ENCODE measurements at regions not wholly inside any gene's neighbourhood (a gene's known extent, or its start where the extent isn't known, plus 50 kb on each side); places are given as distances from the start of the nearest gene placed in this dataset.

DNA sequence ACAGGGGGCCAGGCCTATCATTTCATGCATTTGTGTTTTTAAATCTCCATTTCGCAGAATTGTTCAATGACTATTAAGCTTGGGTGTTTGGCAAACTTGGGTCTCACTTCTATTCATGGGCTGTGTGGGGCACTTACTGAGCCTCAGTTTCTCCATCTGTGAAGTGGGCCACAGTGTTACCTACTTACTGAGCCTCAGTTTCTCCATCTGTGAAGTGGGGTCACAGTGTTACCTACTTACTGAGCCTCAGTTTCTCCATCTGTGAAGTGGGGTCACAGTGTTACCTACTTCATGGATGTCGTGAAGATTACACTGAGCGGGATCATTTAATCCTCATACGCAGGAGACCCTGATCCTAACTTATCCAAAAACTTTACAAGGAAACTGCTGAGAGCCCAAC, 115.1 kb upstream of the STX18 start:
- ChIA-PET CTCF (no interaction called here), RAD21 (ENCODE audit: low non-redundant PET in 1 of 2, low total read pairs in 2 of 2, uncharacterized antibody in 2 of 2, unreplicated experiment in 2 of 2) (no interaction called here), POLR2A (no interaction called here)
- peaks cover 44 to 49% of the 10 kb centered on the region in 2 experiments for H3K4me1 ChIP-seq (ENCODE audit: control insufficient read depth in 1 of 2, insufficient read depth in 2 of 2, low read length in 2 of 2)
- no peaks in the 10 kb centered on the region for H4K20me1 ChIP-seq (ENCODE audit: insufficient read depth)
- no peak overlapping the region for H3K27ac ChIP-seq (ENCODE audit: low read depth, low read length)
- peak overlapping the region; percentile 56; the same call in 1 of the 2 replicates for H3K4me2 ChIP-seq (ENCODE audit: low read length)
- H3K9me3 ChIP-seq (ENCODE audit: control insufficient read depth in 1 of 2, insufficient read depth in 1 of 2, low read depth in 1 of 2, low read length in 2 of 2): no peaks in the 10 kb centered on the region
- no peak overlapping the region for H2AFZ ChIP-seq (ENCODE audit: low read depth, low read length, poor library complexity, severe bottlenecking)
- H3K36me3 ChIP-seq (ENCODE audit: control insufficient read depth in 1 of 2, insufficient read depth in 2 of 2, low read length in 2 of 2): no peaks in the 10 kb centered on the region
- DNase-seq (ENCODE audit: low read depth, low spot score) (no peak), ATAC-seq (no peak)
- H3K9me2 ChIP-seq (ENCODE audit: insufficient read depth): no peaks in the 10 kb centered on the region
- intact Hi-C loops (cut with micrococcal nuclease): no loop called here
- TF ChIP-seq, protein P1, sequence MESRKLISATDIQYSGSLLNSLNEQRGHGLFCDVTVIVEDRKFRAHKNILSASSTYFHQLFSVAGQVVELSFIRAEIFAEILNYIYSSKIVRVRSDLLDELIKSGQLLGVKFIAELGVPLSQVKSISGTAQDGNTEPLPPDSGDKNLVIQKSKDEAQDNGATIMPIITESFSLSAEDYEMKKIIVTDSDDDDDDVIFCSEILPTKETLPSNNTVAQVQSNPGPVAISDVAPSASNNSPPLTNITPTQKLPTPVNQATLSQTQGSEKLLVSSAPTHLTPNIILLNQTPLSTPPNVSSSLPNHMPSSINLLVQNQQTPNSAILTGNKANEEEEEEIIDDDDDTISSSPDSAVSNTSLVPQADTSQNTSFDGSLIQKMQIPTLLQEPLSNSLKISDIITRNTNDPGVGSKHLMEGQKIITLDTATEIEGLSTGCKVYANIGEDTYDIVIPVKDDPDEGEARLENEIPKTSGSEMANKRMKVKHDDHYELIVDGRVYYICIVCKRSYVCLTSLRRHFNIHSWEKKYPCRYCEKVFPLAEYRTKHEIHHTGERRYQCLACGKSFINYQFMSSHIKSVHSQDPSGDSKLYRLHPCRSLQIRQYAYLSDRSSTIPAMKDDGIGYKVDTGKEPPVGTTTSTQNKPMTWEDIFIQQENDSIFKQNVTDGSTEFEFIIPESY (IDR thresholded peaks at IDR 0.05; ENCODE audit: extremely low read depth, insufficient replicate concordance, low read length): no peak
- TF ChIP-seq EZH2phosphoT487 (IDR thresholded peaks at IDR 0.05; ENCODE audit: borderline replicate concordance) (no peak), ELF1 (IDR thresholded peaks at IDR 0.05; ENCODE audit: borderline replicate concordance, low read depth) (no peak), YY1 (IDR thresholded peaks at IDR 0.05; ENCODE audit: extremely low read depth, insufficient replicate concordance, low read depth, low read length) (no peak), POLR2AphosphoS5 (IDR thresholded peaks at IDR 0.05; ENCODE audit: low read depth, low read length) (no peak), CEBPB (IDR thresholded peaks at IDR 0.05; ENCODE audit: low read depth) (no peak), ZNF274 (IDR thresholded peaks at IDR 0.05; ENCODE audit: low read depth, low read length) (no peak), FOSL1 (IDR thresholded peaks at IDR 0.05; ENCODE audit: low read depth) (no peak), EZH2 (IDR thresholded peaks at IDR 0.05) (no peak), JUND (IDR thresholded peaks at IDR 0.05) (no peak), SRF (IDR thresholded peaks at IDR 0.05; ENCODE audit: low read depth) (no peak), SP1 (IDR thresholded peaks at IDR 0.05; ENCODE audit: low read depth) (no peak), EGR1 (IDR thresholded peaks at IDR 0.05; ENCODE audit: low read depth) (no peak), ZFX (IDR thresholded peaks at IDR 0.05) (no peak), TCF7L2 (IDR thresholded peaks at IDR 0.05; ENCODE audit: borderline replicate concordance, extremely low read depth, insufficient read depth, insufficient read length) (no peak)
- TF ChIP-seq, protein P2, sequence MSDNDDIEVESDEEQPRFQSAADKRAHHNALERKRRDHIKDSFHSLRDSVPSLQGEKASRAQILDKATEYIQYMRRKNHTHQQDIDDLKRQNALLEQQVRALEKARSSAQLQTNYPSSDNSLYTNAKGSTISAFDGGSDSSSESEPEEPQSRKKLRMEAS (IDR thresholded peaks at IDR 0.05): no peak
- TF ChIP-seq, protein P3, sequence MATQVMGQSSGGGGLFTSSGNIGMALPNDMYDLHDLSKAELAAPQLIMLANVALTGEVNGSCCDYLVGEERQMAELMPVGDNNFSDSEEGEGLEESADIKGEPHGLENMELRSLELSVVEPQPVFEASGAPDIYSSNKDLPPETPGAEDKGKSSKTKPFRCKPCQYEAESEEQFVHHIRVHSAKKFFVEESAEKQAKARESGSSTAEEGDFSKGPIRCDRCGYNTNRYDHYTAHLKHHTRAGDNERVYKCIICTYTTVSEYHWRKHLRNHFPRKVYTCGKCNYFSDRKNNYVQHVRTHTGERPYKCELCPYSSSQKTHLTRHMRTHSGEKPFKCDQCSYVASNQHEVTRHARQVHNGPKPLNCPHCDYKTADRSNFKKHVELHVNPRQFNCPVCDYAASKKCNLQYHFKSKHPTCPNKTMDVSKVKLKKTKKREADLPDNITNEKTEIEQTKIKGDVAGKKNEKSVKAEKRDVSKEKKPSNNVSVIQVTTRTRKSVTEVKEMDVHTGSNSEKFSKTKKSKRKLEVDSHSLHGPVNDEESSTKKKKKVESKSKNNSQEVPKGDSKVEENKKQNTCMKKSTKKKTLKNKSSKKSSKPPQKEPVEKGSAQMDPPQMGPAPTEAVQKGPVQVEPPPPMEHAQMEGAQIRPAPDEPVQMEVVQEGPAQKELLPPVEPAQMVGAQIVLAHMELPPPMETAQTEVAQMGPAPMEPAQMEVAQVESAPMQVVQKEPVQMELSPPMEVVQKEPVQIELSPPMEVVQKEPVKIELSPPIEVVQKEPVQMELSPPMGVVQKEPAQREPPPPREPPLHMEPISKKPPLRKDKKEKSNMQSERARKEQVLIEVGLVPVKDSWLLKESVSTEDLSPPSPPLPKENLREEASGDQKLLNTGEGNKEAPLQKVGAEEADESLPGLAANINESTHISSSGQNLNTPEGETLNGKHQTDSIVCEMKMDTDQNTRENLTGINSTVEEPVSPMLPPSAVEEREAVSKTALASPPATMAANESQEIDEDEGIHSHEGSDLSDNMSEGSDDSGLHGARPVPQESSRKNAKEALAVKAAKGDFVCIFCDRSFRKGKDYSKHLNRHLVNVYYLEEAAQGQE (IDR thresholded peaks at IDR 0.05; ENCODE audit: low read depth): no peak
- TF ChIP-seq, protein P4, sequence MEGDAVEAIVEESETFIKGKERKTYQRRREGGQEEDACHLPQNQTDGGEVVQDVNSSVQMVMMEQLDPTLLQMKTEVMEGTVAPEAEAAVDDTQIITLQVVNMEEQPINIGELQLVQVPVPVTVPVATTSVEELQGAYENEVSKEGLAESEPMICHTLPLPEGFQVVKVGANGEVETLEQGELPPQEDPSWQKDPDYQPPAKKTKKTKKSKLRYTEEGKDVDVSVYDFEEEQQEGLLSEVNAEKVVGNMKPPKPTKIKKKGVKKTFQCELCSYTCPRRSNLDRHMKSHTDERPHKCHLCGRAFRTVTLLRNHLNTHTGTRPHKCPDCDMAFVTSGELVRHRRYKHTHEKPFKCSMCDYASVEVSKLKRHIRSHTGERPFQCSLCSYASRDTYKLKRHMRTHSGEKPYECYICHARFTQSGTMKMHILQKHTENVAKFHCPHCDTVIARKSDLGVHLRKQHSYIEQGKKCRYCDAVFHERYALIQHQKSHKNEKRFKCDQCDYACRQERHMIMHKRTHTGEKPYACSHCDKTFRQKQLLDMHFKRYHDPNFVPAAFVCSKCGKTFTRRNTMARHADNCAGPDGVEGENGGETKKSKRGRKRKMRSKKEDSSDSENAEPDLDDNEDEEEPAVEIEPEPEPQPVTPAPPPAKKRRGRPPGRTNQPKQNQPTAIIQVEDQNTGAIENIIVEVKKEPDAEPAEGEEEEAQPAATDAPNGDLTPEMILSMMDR (IDR thresholded peaks at IDR 0.05 in 2 of 3, conservative IDR thresholded peaks at IDR 0.05 in 1 of 3; ENCODE audit: borderline replicate concordance in 1 of 3, insufficient read depth in 1 of 3, low read depth in 2 of 3, low read length in 2 of 3): no peak
- TF ChIP-seq, protein P5, sequence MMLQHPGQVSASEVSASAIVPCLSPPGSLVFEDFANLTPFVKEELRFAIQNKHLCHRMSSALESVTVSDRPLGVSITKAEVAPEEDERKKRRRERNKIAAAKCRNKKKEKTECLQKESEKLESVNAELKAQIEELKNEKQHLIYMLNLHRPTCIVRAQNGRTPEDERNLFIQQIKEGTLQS (IDR thresholded peaks at IDR 0.05): no peak
- H3K4me3 ChIP-seq (replicated peaks in 1 of 2; ENCODE audit: low read depth in 1 of 2, low read length in 2 of 2): no peak overlapping the region
- no TSS peak for BruUV-seq (replicated peaks)
- no peaks in the 10 kb centered on the region for H3K27me3 ChIP-seq (ENCODE audit: insufficient read depth, low read length)
- no peaks in the 10 kb centered on the region for H3K79me2 ChIP-seq (ENCODE audit: insufficient read depth, low read length)
- no peak overlapping the region for H3K9ac ChIP-seq (ENCODE audit: low read length)
